Dermis microvascular lymphatic vessel endothelial cell (primary cell): ENCODE measurements at regions not wholly inside any gene's neighbourhood (a gene's known extent, or its start where the extent isn't known, plus 50 kb on each side); places are given as distances from the start of the nearest gene placed in this dataset.

Source experiments
- DNase-seq, 2 donors: peaks; one replicate each; pipeline versions ENCODE4 v3.0.0 to v3.0.0-alpha.2; 2010; ENCODE audit warnings: low read depth in 2 of 2

DNA sequence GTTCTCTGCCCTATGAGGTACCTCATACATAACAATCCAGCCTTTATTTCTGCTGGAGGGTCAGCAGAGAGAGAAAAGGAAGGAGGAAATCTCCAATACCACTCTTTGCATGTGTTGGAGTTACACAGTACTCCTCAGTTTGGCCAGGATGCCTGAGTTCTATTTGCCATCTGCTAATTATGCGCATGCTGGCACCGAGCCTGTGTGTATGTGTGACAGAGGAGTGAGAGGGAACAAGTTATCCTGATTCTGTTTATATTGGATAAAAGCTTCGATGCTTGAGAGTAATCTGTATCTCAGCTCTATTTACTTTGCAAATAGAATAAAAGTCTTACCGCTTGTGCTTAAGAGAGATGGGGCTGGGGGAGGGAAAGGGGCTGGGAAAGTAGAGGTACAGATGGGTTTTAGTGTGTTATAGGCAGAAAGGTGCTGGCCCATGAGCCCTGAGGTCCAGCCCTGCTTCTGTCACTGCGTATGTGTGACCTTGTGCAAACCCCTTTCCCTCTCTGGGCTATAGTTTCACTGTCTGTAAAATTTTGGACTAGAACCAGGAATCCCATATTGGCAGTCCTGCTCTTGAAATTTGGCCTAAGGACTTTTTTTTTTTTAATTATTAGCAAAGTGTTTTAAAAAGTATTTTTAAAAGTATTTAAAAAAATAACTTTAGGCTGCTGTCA, 54.5 kb upstream of the PLXNA2 start:
- no peak for DNase-seq

DNA sequence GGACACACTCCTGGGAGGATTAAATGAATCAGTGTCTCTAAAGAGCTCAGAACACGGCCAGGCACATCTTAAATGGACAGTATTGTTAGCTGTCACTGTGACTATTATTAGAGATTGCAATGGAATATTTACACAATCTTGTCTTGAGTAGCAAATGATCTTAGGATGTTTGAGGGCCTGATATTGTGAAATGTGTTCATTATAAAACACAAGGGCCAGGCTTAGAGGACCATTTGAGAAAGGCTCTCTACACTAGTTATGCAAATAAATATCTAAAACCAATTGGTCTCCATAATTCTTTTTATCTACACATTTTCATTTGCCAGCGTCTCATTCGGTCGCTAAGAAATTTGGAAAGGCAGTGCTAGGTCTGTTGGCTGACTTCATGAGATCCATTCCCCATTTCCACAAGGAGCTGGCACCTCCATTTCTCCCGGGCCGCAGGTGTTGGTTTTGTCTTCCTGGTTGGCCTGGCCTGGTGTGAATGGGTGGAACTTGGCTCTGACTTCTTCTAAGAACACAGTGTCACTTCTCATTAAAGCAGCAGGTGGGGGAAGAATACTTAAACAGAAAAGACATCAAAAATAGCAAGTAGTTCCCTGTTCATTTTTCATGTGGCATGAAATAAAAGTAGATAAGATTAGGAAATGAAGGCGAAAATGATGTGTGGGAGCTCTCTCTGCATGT, 56.0 kb upstream of the PLXNA2 start:
- DNase-seq = no peak

GRCh38 chr1:208302699-208303238, 58.6 kb upstream of the PLXNA2 start:
- no peak for DNase-seq

DNA sequence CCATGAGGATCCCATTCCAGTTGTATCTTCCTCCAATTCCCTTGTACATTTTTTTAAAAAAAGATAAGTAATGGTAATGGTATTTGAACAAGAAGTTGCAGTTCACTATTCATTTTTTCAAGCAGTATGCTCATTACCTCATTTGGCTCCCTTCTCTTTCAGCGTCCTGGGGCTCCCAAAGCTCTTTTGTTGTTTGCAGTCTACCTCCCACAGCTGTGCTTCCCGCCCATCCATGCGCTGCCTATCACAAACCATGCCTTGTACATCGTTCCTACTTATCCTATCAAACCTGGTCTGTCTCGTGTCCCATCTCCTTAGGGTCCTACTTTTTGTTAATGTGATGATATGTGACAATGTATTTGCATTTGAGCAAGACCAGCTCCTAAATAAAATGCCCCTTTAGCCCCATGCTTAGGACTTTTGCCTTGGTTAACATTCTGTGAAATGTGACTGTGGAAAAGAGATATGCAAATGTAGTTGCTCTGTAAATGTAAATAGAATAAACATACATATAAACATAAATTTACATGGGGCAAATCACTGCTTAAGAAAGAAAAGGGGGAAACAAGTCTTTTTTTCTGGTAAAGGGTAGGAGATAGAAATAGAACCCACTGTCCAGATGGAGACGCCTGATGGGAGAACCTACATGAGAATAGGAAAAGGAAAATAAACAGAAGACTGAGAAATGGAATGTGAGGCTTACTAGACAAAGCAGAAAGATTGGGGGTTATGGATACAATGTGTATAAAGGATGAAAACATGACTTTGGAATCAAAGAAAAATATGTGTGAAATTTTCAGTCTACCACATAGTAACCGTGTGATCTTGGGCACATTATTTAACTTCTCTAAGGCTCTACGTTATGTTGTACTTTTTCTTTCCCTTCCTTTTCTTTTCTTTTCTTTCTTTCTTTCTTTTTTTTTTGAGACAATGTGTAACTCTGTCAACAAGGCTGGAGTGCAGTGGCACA, 59.8 kb upstream of the PLXNA2 start:
- no peak for DNase-seq

- DNase-seq = no peak
Measured at GRCh38 chr1:208308221-208308620, 64.0 kb upstream of the PLXNA2 start.

DNA sequence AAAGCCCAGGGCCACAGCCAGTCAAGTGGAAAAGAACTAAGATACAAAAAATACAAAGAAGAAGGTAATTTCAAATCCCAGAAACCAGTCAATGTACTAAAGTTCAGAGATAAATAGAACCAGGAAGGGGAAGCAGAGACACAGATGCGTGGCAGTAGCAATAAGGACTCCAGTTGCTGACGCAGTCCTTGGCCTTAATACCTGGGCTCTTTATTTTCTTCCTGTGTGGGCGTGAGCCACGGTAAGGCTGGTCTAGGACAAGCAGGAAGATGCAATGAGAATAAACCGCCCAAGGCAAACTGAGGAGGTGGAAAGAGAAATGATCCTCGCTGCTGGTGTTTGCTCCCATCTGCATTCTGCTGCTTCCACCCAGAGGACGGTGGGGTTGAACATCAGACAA, 65.6 kb upstream of the PLXNA2 start:
- no peak for DNase-seq

DNA sequence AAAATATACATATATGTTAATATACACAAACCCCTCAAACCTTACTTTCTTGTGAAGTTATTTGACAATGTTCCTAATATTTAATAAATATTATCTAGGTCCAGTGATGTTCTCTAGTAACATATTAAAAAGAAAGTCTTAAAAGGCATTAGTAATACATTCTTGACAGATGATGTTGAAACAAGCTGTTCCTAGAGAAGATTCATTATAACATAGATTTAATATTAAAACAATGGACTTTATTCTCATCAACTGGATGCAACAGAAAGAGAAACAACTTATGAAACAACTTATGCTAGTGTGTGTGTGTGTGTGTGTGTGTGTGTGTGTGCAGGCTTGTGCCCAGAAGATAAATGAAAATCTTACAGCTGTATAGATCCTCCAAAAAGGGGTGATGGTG, 68.5 kb upstream of the PLXNA2 start:
- DNase-seq = no peak

GRCh38 chr1:208314431-208314830, 70.2 kb upstream of the PLXNA2 start:
- DNase-seq = no peak

DNA sequence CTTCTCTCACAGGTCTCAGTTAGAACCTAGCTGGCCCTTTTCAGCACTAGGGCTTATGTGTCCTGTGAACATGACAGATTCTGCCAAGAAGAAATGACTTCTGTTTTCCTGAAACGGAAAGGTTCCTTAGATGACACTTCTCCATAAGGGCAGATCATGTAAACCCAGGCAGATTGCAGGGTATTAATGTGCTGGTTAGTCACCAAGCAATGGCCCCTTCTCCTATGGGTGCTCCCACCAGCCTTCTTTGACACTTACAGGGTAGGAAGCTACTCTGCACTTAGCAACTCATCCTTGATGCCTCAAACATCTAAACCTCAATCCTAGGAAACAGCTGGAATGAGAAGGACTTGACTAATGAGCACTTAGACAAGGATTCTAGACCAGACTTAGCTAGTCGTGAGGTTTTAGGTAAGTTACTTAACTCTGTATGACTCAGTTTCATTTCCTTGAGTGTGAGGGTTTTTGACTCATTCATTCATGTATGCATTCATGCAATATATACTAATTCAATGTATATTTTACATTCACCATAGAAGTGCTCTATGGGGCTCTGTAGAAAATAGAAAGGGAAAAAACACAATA, 74.1 kb upstream of the PLXNA2 start:
- no peak for DNase-seq

GRCh38 chr1:208324005-208324404, 79.8 kb upstream of the PLXNA2 start:
- no peak for DNase-seq

GRCh38 chr1:208326033-208326432, 81.8 kb upstream of the PLXNA2 start:
- no peak for DNase-seq

DNA sequence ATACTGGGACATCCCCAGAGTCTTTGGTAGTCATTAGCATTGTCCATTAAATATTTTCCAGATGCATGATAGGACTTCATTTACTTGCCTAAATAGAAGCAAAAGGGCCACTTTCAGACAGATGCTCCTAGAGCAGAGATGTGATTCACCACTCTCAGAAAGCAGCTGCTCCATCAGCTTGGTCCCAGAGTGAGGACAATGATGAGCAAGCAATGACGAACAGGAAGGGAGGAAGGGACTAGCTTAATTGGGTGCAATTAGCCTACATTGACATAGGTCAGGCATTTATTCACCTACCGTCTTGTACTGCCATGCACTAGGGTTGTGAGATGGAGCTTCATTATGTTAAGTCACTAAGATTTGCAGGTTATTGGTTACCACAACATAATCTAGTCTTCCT, 85.1 kb upstream of the PLXNA2 start:
- DNase-seq = no peak

GRCh38 chr1:208332036-208332773, 88.0 kb upstream of the PLXNA2 start:
- DNase-seq = no peak

- no peak for DNase-seq
Measured at GRCh38 chr1:208332774-208333126, 88.6 kb upstream of the PLXNA2 start.

- no peak for DNase-seq
Measured at GRCh38 chr1:208333676-208334075, 89.5 kb upstream of the PLXNA2 start.

GRCh38 chr1:208335371-208336136, 91.4 kb upstream of the PLXNA2 start:
- no peak for DNase-seq

DNA sequence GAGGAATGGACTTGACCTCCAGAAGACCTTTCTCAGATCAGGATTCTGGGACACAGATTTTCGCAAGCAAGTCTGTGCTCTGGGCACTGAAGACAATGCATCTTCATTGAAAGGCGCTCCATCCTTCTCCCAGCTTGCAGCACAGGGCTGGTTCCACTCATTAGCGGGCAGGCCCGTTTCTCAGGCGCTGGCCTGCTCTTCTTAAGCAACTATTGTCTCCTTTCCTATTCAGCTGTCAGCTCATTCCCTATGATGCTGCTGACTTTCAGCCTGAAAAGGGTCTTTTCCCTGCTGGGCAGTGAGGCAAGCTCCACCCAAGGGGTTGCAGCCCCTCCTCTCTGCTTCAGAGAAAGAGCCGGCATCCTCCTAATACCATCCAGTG, 91.9 kb upstream of the PLXNA2 start:
- DNase-seq = no peak

DNA sequence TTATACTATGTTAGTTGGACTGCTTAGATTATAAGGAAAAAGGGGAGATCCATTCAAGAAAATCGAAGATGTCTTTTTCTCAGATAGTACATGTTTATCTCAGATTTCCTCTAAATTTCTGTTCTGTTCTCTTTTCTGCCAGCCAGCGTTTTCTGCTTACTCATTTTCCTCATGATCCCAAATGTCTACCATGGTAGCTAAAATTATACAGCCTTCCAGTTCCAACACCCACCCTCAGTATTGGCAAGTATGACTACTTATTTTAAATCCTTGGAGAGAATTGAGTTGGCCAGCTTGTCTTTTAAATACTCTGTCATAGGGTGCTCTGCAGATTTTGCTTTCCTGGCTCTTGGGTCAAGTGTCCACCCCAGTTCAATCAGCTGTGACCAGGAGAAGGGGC, 95.7 kb upstream of the PLXNA2 start:
- no peak for DNase-seq

- no peak for DNase-seq
Measured at GRCh38 chr1:208343226-208343625, 99.0 kb upstream of the PLXNA2 start.

GRCh38 chr1:208344202-208344857, 100.1 kb upstream of the PLXNA2 start:
- no peak for DNase-seq
